ENCODE measurements at regions not wholly inside any gene's neighbourhood (a gene's known extent, or its start where the extent isn't known, plus 50 kb on each side); places are given as distances from the start of the nearest gene placed in this dataset.

- Histone ChIP-seq H3K4me3 (ENCODE audit: low read depth, low read length) (no peak overlapping the region), H3K36me3 (ENCODE audit: control insufficient read depth, insufficient read depth, low read length) (no peaks in the 10 kb centered on the region), H3K9me3 (peaks cover 27% of the 10 kb centered on the region), H3K27me3 (replicated peaks; ENCODE audit: control insufficient read depth, insufficient read depth, low read length) (no peaks in the 10 kb centered on the region), H3K4me1 (peaks cover 25% of the 10 kb centered on the region)
- ChIA-PET CTCF (no interaction called here), POLR2A (no interaction called here)
- Mint-ChIP-seq H3K9me3 (ENCODE audit: unreplicated experiment) (peaks cover 35% of the 10 kb centered on the region), H3K36me3 (ENCODE audit: insufficient read depth, unreplicated experiment) (no peaks in the 10 kb centered on the region), H3K4me3 (ENCODE audit: unreplicated experiment) (no peak overlapping the region), H3K4me1 (ENCODE audit: low read depth, unreplicated experiment) (no peaks in the 10 kb centered on the region), H3K27ac (ENCODE audit: unreplicated experiment) (no peak overlapping the region), H3K27me3 (ENCODE audit: insufficient read depth, unreplicated experiment) (peaks cover 16% of the 10 kb centered on the region)
- peak in 1 of 2 experiments; percentile 26 for DNase-seq
- BruUV-seq (replicated peaks) = no TSS peak
- TF ChIP-seq, protein P1, sequence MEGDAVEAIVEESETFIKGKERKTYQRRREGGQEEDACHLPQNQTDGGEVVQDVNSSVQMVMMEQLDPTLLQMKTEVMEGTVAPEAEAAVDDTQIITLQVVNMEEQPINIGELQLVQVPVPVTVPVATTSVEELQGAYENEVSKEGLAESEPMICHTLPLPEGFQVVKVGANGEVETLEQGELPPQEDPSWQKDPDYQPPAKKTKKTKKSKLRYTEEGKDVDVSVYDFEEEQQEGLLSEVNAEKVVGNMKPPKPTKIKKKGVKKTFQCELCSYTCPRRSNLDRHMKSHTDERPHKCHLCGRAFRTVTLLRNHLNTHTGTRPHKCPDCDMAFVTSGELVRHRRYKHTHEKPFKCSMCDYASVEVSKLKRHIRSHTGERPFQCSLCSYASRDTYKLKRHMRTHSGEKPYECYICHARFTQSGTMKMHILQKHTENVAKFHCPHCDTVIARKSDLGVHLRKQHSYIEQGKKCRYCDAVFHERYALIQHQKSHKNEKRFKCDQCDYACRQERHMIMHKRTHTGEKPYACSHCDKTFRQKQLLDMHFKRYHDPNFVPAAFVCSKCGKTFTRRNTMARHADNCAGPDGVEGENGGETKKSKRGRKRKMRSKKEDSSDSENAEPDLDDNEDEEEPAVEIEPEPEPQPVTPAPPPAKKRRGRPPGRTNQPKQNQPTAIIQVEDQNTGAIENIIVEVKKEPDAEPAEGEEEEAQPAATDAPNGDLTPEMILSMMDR (IDR thresholded peaks at IDR 0.05; ENCODE audit: insufficient read depth in 1 of 2, low read depth in 1 of 2, low read length in 1 of 2, severe bottlenecking in 1 of 2, unreplicated experiment in 1 of 2) = no peak
- intact Hi-C loops (cut with micrococcal nuclease; ENCODE audit: unreplicated experiment) = no loop called here
Observed at GRCh38 chr20:58113716-58114115, 114.7 kb downstream of the ANKRD60 start.

GRCh38 chr20:58112017-58112781, 116.3 kb downstream of the ANKRD60 start:
- no peak overlapping the region for H3K4me3 ChIP-seq (ENCODE audit: low read depth, low read length)
- no TSS peak for BruUV-seq (replicated peaks)
- H3K9me3 ChIP-seq = peaks cover 26% of the 10 kb centered on the region
- peak; percentile 21 to 45 for DNase-seq
- H3K36me3 ChIP-seq (ENCODE audit: control insufficient read depth, insufficient read depth, low read length) = no peaks in the 10 kb centered on the region
- no peaks in the 10 kb centered on the region for H3K36me3 Mint-ChIP-seq (ENCODE audit: insufficient read depth, unreplicated experiment)
- ChIA-PET CTCF (interaction anchor here (0.6 kb wide), 2 partner anchors 43 to 68 kb away, joined by 3 read pairs; no protein-coding TSS in a partner anchor), POLR2A (no interaction called here)
- peaks cover 20% of the 10 kb centered on the region for H3K9me3 Mint-ChIP-seq (ENCODE audit: unreplicated experiment)
- H3K4me1 ChIP-seq = peaks cover 25% of the 10 kb centered on the region
- peak overlapping the region; percentile 3 for H3K27ac Mint-ChIP-seq (ENCODE audit: unreplicated experiment)
- intact Hi-C loops (cut with micrococcal nuclease; ENCODE audit: unreplicated experiment) = no loop called here
- TF ChIP-seq, protein P1 (IDR thresholded peaks at IDR 0.05; ENCODE audit: insufficient read depth in 1 of 2, low read depth in 1 of 2, low read length in 1 of 2, severe bottlenecking in 1 of 2, unreplicated experiment in 1 of 2) = no peak
- H3K27me3 ChIP-seq (replicated peaks; ENCODE audit: control insufficient read depth, insufficient read depth, low read length) = no peaks in the 10 kb centered on the region
- H3K27me3 Mint-ChIP-seq (ENCODE audit: insufficient read depth, unreplicated experiment) = peaks cover 6% of the 10 kb centered on the region
- H3K4me1 Mint-ChIP-seq (ENCODE audit: low read depth, unreplicated experiment) = no peaks in the 10 kb centered on the region
- no peak overlapping the region for H3K4me3 Mint-ChIP-seq (ENCODE audit: unreplicated experiment)

- H3K27me3 Mint-ChIP-seq (ENCODE audit: insufficient read depth, unreplicated experiment) = no peaks in the 10 kb centered on the region
- H3K9me3 Mint-ChIP-seq (ENCODE audit: unreplicated experiment) = peaks cover 12% of the 10 kb centered on the region
- POLR2A ChIA-PET = no interaction called here
- peak in 1 of 2 experiments; percentile 25 for DNase-seq
- Histone ChIP-seq H3K36me3 (ENCODE audit: control insufficient read depth, insufficient read depth, low read length) (no peaks in the 10 kb centered on the region), H3K4me1 (peaks cover 25% of the 10 kb centered on the region), H3K27me3 (replicated peaks; ENCODE audit: control insufficient read depth, insufficient read depth, low read length) (no peaks in the 10 kb centered on the region), H3K9me3 (peaks cover 22% of the 10 kb centered on the region), H3K4me3 (ENCODE audit: low read depth, low read length) (no peak overlapping the region)
- intact Hi-C loops (cut with micrococcal nuclease; ENCODE audit: unreplicated experiment) = no loop called here
- TF ChIP-seq, protein P1 (IDR thresholded peaks at IDR 0.05; ENCODE audit: insufficient read depth in 1 of 2, low read depth in 1 of 2, low read length in 1 of 2, severe bottlenecking in 1 of 2, unreplicated experiment in 1 of 2) = no peak
- peak overlapping the region; percentile 3 for H3K27ac Mint-ChIP-seq (ENCODE audit: unreplicated experiment)
- no TSS peak for BruUV-seq (replicated peaks)
- CTCF ChIA-PET = interaction anchor here (0.6 kb wide), 1 partner anchor 44 kb away, joined by 3 read pairs; no protein-coding TSS in a partner anchor
- no peak overlapping the region for H3K4me3 Mint-ChIP-seq (ENCODE audit: unreplicated experiment)
- H3K4me1 Mint-ChIP-seq (ENCODE audit: low read depth, unreplicated experiment) = no peaks in the 10 kb centered on the region
- no peaks in the 10 kb centered on the region for H3K36me3 Mint-ChIP-seq (ENCODE audit: insufficient read depth, unreplicated experiment)
Observed at GRCh38 chr20:58111310-58112016, 117.0 kb downstream of the ANKRD60 start.
